NCI-H1417 (cell line): ENCODE measurements at regions not wholly inside any gene's neighbourhood (a gene's known extent, or its start where the extent isn't known, plus 50 kb on each side); places are given as distances from the start of the nearest gene placed in this dataset.

Source experiments
- DNase-seq, 3 experiments: peaks; one replicate each; lab custom pipeline; 2025; lab: John Stamatoyannopoulos, UW

DNA sequence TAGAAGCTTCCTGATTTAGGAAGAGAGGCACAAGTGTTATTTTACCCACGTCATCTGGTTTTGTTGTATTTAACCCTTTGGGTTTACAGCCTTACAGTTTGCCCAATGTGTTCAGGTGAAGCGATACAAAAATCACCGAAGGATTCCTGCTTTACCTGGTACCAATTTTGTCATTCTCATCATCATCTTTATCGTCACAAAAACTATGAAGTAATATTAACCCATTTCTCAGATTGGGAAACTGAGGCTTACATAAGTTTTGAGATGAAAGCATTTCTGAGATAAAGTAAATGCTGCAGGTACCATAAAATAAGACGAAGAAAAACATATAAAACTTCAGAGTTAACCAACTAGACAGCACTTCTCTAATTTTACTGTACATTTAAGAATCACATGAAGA is 370.6 kb upstream of the OR4E1 start:
- DNase-seq, result no peak

DNA sequence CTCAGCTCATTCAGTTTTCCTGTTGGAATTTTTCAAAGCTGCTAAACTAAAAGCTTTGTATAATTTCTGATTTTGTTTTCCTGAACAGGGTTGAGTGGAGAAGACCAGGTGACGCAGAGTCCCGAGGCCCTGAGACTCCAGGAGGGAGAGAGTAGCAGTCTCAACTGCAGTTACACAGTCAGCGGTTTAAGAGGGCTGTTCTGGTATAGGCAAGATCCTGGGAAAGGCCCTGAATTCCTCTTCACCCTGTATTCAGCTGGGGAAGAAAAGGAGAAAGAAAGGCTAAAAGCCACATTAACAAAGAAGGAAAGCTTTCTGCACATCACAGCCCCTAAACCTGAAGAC is 367.1 kb upstream of the OR4E1 start:
- no peak for DNase-seq

DNA sequence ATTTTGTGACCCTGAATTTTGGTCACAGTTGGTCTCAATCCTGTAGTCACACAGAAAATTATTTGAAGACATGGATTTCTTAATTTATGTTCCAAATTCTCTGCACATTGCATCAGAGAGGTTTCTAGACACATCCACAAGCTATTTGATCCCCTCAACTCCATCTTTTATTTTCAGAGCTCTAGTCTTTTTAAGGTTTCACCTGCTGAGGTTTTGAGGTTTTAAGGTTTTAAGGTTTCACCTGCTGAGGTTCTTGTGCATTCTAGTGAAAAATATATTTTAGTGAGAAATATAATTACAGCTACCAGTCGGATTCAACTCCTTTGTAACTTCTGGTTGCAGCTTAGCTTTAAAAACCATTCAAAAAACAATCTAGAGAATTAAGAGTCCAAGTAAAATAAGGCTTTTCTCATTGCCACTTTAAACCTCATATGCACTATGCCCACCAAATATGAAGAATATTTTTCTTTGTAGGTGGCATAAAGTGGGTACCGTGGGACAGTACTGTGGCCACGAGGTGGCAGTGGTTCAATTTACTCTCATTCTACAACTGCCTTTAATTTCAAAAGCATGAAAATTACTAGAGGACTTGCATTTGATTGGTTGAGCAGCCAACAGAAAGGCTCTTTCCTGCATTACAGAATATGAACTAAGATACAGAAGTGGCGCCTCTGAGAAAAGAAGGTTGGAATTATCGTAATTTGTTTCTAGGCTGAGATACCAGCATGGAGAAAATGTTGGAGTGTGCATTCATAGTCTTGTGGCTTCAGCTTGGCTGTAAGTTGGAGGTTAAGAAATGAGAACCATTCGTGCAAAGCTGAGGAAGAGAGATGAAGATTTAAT is 366.5 kb upstream of the OR4E1 start:
- DNase-seq, result no peak

DNA sequence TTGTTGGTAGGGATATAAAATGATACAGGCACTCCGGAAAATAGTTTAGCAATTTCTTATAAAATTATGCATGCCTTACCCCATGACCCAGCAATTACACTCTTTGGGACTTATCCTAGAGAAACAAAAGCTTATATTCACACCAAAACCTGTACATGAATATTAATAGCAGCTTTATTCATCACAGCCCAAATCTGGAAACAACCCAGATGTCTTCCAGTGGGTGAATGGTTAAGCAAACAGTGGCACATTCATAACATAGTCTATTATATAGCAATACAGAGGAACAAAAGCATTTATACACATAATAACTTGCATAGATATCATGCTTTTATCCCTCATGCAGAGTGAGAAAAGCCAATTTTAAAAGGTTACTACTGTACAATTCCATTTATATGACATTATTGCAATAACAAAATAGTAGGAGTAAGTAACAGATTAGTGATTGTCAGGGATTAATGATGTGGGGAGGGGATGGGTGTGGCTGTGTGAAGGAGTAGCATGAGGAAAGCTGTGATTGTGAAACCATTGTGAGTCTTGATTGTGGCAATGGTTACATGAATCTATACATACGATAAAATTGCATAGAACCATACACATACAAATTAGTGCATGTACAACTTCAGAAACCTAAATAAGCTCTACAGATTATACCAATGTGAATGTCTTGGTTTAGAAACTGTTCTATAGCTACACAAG is 363.1 kb upstream of the OR4E1 start:
- no peak for DNase-seq

DNA sequence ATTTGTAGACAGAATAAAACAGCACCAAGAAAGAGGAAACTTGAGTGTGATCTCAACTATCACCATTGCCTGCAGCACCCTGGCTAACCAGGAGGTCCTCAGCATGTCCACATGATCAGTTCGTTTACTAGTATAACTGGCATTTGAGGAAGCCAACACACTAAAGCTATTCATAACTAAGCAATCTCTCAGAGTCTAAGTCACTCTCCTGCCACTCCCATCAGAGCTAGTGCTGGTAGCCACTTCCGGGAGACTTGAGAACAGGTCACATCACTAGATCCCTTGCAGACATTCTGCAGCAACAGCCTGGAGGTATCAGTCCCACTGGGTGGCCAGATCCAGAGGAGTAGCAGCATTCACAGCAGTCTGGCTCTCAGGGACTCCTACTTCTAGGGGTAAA is 352.9 kb upstream of the OR4E1 start:
- DNase-seq, result no peak

DNA sequence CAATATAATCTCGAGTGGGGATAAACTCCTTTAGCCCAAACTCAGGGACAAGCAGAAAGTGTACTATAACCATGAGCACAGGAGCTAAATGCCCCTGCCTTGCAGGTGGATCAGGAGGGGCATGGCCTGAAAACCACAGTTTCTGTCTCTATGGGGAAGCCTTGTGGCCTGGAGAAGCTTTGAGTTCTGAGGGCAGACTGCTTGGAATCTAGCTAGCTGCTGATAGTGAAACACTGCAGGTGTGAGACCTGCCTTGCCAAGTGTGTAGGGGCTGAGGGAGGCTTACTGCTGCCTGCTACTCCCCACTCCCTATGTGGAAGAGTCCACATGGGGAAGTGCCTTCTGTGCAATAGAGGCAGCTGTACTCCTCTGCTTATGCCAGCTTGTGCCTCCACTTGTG is 352.3 kb upstream of the OR4E1 start:
- DNase-seq, result no peak

DNA sequence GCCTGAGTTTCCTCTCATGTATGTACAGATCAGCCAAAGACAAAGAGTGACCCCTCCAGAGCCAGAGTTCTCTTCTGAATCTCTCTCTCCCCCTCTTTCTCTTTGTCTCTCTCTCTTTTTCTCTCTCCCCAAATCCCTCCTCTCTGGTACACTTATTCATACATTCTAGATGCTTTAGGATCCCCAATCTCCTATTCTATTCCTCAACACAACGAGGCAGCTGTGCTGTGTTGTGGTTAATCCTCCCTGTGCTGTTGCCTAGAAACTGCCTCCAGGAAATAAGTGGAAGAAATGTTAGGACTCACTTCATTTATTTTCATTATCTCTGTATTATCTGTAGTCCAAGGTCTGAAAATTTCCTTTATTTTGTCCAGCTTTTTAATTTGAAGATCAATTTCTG is 350.5 kb upstream of the OR4E1 start:
- no peak for DNase-seq

DNA sequence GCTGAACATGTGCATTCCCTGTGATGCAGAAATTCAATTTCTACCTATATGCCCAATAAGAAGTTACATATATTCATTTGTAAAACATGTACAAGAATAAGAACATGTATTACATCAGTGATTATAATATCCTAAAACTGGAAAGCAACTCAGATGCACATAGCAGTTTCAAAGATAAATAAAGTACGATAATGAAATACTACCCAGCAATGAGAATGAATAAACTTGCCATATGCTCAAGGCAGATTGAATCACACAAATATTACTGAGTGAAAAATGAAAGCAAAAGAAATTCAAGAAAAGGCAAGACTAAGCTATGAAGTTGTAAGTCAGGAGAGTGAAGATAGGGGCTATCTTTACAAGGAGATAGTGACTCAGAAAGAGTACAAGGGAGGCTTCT is 345.3 kb upstream of the OR4E1 start:
- DNase-seq, result no peak

DNA sequence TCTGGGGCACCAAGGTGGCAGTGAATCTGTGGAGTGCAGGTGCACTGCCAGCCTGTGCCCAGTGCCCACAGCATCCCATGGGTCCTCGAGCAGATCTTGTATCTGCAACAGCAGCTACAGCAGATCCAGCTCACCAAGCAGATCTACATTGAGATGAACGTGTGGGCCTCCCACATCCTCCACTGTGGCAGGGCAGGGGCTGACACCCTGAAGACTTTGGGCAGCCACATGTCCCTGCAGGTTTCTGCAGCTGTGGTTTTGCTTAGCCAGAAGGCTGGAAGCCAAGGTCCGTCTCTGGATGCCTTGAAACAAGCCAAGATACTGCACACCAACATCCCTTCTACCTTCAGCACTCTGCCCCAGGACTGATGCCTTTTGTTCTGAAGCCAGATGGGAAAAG is 338.8 kb upstream of the OR4E1 start:
- DNase-seq, result no peak

DNA sequence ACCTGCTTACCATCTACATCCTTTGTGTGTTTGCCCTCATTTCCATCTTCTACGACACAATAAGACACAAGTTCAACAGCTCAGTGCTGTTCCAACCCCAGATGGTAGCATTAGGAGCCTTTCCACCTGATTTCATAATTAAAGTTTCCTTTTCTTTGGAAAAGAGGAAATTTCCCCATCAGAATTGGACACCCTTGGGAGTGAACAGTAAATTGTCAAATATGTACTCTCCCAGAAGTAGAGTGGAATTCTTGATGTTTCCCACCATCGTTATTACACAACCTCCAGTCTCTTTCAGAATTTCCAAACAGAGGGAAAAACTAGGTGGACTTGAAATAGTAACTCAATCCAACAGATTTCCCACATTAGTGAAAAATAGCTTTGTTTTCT is 337.6 kb upstream of the OR4E1 start:
- DNase-seq, result no peak

DNA sequence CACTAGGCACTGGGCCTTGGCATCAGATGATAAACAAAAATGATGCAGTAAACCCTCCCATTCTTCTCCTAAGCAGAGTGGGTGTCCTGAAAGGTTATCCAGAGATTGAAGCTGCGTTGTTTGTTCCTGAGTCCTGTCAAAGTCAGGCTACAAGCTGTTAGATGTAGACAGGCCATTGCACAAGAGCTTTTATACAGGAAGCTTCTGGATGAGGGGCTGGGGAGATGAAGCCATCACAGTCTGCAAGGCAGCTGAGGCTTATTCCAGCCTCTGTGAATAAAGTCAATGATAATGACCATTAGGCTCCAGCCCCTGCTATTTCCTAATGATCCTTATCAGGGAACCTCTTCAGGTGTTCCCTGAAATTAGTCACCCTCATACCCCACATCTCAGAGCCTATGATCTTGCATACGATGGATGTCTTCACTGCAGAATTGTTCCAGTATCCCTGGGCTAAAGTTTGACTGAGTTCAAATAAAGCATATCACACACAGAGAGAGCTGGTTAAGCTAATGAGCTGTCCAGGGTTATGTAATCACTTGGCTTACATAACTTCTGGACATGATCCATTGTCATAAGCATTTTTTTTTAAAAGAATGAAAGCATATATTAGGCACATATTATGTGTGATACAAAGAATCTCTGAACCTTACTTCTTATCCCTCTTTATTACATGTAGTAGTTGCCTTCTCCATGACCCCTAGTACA is 337.1 kb upstream of the OR4E1 start:
- DNase-seq, result no peak

DNA sequence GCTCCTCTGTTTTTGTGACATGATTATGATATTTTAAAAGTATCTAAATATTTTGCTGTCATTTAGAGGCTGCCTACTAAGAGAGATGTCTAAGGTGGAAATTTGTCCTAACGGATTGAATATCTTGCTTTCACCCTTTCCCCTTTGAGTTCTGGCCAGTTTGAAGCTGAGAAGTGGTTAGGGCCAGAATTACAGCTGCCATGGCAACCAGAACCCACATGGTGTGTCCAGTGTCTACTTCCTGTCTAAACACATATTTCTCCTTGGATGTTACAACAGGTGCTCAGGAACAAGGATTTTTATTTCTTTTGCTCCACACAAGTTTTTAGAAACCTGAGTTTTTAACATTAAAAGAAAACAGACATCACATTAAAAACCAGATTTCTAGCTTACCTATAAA is 335.1 kb upstream of the OR4E1 start:
- DNase-seq, result no peak

DNA sequence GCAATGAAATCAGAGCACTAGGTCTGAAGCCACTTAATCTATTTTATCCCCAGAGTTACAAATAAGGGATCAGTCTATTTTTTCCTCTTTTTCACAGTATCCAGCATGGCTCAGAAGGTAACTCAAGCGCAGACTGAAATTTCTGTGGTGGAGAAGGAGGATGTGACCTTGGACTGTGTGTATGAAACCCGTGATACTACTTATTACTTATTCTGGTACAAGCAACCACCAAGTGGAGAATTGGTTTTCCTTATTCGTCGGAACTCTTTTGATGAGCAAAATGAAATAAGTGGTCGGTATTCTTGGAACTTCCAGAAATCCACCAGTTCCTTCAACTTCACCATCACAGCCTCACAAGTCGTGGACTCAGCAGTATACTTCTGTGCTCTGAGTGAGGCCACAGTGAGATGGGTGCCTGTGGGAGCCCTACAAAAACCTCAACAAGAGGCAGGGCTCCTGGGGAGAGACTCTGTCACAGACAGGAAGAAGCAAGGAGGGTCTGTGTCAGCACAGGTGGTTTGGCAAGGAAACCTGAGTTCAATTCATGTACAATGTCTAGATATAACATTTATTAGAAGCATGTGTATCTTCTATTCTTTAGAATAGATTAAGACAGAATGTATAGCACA is 334.3 kb upstream of the OR4E1 start:
- no peak for DNase-seq

DNA sequence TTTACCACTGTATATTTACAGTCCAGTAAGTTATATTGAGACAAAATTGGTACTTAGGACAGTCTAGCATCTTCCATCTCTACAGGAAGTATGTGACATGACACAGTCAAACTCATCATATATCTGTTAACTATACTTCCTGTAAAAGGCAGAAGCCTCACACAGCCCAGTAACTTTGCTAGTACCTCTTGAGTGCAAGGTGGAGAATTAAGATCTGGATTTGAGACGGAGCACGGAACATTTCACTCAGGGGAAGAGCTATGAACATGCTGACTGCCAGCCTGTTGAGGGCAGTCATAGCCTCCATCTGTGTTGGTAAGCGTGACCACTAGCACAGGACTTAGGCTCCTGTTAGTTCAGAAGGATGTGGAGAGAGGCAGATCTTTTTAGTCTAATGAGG is 333.7 kb upstream of the OR4E1 start:
- DNase-seq, result no peak

DNA sequence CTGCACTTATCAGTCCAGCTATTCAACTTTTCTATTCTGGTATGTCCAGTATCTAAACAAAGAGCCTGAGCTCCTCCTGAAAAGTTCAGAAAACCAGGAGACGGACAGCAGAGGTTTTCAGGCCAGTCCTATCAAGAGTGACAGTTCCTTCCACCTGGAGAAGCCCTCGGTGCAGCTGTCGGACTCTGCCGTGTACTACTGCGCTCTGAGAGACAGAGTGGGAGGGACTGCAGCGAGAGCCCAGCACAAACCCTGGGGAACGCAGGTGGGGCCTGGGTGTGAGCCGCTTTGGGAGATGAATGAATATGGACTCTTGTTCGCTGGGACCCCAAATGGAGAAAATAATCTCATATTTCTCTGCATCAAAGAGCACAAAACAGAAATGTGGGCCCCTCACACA is 329.8 kb upstream of the OR4E1 start:
- DNase-seq, result no peak

DNA sequence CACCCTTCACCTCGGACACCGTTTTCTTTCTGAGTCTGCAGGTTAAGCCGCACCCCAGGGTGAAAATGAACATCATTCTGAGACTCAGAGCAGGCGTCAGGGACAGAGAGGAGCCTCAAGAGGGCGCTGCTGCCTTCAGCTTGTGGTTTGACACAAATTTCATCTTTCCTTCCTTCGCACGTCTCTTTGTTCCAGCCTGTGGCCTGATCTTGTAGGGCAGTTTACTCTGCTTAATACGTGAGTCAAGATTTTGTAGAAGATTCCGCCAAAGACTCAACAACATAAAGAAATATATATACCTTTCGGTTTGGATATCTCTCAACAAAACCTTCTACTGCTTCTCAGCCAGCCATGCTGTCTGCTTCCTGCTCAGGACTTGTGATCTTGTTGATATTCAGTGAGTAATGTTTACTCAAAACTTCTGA is 329.3 kb upstream of the OR4E1 start:
- no peak for DNase-seq

DNA sequence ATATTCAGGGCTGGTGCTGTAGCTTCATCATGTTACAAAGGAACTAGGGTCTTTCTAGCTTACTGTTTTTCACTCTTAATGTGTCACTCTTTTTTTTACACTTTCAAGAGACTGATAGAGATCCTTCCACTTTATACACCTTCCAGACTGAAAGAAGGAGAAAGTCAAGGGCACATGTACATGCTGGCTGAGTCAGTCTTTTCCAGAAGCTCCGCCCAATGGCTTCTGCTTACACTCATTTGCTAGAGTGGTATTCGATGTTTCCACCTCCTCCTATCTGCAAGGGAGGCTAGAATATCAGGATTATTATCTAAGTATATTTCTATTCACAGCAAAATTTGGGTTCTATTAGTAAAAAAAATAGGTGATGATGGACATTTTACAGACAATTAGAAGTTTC is 325.8 kb upstream of the OR4E1 start:
- no peak for DNase-seq

DNA sequence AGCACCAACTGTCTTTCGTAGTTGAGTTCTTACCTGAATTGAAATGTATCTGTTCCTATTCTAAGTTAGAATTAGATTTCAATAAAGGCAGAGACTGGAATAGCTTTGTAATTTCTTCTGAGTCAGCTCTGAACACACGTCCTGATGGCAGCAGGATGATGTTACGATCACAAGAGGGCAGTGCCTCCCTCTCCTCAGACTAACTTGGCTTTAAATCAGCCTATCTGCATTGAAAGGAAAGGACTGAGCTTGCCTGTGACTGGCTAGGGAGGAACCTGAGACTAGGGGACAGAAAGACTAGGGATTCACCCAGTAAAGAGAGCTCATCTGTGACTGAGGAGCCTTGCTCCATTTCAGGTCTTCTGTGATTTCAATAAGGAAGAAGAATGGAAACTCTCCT is 323.7 kb upstream of the OR4E1 start:
- no peak for DNase-seq

DNA sequence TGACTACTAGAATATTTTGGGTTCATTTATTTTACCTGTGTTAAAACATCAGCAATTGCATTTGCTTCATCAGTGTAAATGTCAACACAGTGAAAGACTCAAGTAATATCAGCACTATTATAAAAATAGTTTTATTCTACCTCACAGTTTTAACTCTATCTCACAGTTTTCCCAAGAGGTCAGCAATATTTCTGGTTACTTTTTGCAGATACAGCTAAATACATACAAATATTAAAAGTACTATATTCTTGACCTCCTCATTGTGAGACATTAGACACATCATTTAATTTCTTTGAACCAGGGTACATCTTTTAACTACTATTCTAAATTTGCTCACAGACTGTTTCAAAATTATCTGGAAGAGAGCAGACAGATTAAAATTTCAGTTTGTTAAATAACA is 321.7 kb upstream of the OR4E1 start:
- DNase-seq, result no peak

DNA sequence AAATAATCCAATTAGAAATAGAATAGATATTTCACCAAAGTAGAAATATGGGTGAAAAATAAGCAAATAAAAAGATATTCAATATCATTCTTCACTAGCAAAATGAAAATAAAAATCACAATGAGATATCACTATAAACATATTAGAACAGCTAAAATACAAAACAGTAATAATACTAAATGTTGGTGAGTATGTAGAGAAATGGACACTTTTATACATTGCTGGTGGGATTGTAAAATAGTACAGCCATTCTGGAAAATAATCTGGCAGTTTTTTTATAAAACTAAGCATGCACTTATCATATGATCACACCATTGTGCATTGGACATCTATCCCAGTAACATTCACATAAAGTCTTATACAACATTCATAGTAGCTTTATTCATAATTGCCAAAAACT is 320.2 kb upstream of the OR4E1 start:
- no peak for DNase-seq

DNA sequence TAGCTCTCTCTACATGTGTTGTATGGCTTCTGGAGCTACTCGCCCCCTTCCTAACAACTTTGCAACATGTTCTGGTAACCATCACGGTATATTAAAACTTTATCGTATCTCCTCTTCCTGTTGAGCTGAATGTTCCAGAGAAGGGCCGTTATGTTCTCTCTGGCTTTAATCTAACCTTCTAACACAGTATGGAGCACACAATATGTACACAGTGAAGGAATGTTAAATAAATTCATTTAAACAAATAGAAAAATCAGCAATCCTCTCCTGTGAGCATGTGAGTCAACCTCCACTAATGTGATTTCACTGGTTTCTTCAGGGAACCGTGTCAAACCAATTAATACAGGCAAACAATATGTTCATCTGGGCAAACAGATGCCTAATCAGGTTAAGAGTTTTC is 319.5 kb upstream of the OR4E1 start:
- no peak for DNase-seq

DNA sequence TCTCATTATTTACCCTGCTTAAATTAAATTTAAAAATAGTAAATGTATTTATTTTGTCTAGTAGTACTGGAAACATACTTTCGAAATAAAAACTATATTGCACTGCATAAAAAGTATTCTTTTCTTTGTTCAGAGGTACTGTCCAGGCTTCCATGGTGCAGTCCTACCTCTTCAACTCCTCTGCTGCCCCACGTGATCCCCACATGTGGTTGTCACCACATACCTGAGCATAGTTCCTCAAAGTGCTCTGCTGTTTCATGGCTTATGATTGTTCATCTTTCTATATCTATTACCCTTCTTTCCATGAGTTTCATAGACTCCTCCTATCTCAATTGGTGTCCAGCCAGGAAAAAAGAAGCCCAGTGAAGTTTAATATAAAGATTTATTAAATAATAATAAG is 317.5 kb upstream of the OR4E1 start:
- no peak for DNase-seq

DNA sequence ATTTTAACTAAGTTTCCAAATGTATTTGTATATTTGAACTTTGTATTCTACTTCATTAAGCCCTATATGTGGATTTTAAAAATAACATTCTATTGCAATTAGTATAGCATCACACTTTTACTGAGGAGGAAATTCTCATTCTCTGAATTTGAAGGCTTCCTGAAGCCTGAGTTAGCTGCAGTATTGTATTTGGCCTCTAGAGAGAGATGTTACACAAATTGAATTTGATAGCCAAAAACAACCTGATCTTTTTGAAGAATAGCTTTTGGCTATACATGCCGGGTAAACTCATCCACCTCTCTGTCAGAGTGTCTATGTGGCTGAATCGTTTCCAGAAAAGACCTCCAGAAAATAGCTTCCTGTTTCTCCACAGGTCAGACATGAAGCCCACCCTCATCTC is 316.5 kb upstream of the OR4E1 start:
- no peak for DNase-seq
